Sigmoid colon (tissue), 6 donors: ENCODE measurements at regions not wholly inside any gene's neighbourhood (a gene's known extent, or its start where the extent isn't known, plus 50 kb on each side); places are given as distances from the start of the nearest gene placed in this dataset.
"Not testable (repeated sequence)": the region's sequence is repeated elsewhere in the genome, so short reads cannot be mapped to it uniquely, and the experiment has no call there.

Experiments used
- DNase-seq: peaks from one replicate; pipeline ENCODE4 v3.0.0-alpha.2; 2019
- H3K27ac ChIP-seq, 4 donors: fragments of 200-600 bp; sonication (generic); one replicate each; pipeline ENCODE4 v1.5.1; 2016 to 2019; ENCODE audit warnings: mild to moderate bottlenecking in 1 of 4
- H3K27me3 ChIP-seq, 3 donors: fragments of 200-600 bp; sonication (generic); one replicate each; pipeline ENCODE4 v1.5.1; 2019; ENCODE audit warnings: mild to moderate bottlenecking in 1 of 3
- H3K36me3 ChIP-seq, 4 donors: fragments of 200-600 bp; sonication (generic); one replicate each; pipeline ENCODE4 v1.5.1; 2016 to 2019
- H3K4me1 ChIP-seq, 4 donors: fragments of 200-600 bp; sonication (generic); one replicate each; pipeline ENCODE4 v1.5.1; 2017 to 2019
- H3K4me3 ChIP-seq, 4 donors: fragments of 200-600 bp; sonication (generic); one replicate each; pipeline ENCODE4 v1.5.1; 2017 to 2019; ENCODE audit warnings: mild to moderate bottlenecking in 2 of 4, moderate library complexity in 1 of 4
- H3K9me3 ChIP-seq, 4 donors: fragments of 200-600 bp in 3 of 4; sonication (generic) in 3 of 4; one replicate each; pipeline versions ENCODE4 v1.5.1 to v1.6.1; 2013 to 2019
- CTCF ChIP-seq, 4 experiments: fragments of 450-650 bp in 3 of 4; fragments of 200-600 bp in 1 of 4; IDR thresholded peaks; one replicate each; pipeline ENCODE4 v1.5.1; 2016 to 2019; ENCODE audit warnings: antibody characterized with exemption in 4 of 4, mild to moderate bottlenecking in 3 of 4, moderate library complexity in 2 of 4
- EP300 ChIP-seq, 4 donors: sonication (generic); formaldehyde crosslinking; IDR thresholded peaks; one replicate each; pipeline ENCODE4 v1.6.1; 2017; ENCODE audit warnings: antibody characterized with exemption in 4 of 4
- POLR2A ChIP-seq, 2 donors: fragments of 450-650 bp; IDR thresholded peaks; one replicate each; pipeline ENCODE4 v1.6.1; 2016; ENCODE audit warnings: antibody characterized with exemption in 2 of 2, mild to moderate bottlenecking in 2 of 2, moderate library complexity in 2 of 2
- POLR2AphosphoS5 ChIP-seq, 4 donors: sonication (generic); formaldehyde crosslinking; IDR thresholded peaks; one replicate each; pipeline ENCODE4 v1.6.1; 2017; ENCODE audit warnings: antibody characterized with exemption in 4 of 4
- WGBS, 2 donors: extraction: QIAGEN DNeasy Blood & Tissue Kit; methylation state at CpG; one replicate each; pipeline ENCODE4 v1.1.7; 2013; 5-methylcytosine and 5-hydroxymethylcytosine counted together
- intact Hi-C: fragments of 100-400 bp; cut with DNase I; formaldehyde crosslinking; loops from one replicate; pipeline ENCODE4 v1.15.1; 2023
- donor health status: healthy with polysubstance abuse.
- donor health status: healthy.

GRCh38 chr5:72709341-72709740, 107.1 kb upstream of the TNPO1 start:
- 87 to 93% methylated on average over 1 of the region's 1 CpG for WGBS, 2 donors
- Histone ChIP-seq H3K9me3 (no peaks in the 10 kb centered on the region), H3K36me3 (no peaks in the 10 kb centered on the region), H3K4me1 (no peaks in the 10 kb centered on the region), H3K4me3 (no peak overlapping the region), H3K27me3 (no peaks in the 10 kb centered on the region), H3K27ac (no peak overlapping the region)
- TF ChIP-seq POLR2AphosphoS5 (IDR thresholded peaks at IDR 0.05) = no peak
- TF ChIP-seq POLR2A (IDR thresholded peaks at IDR 0.05) = no peak
- no peak for TF ChIP-seq CTCF (IDR thresholded peaks at IDR 0.05)
- TF ChIP-seq EP300 (IDR thresholded peaks at IDR 0.05) = no peak
- no peak for DNase-seq
- intact Hi-C loops = no loop called here

GRCh38 chr5:72705178-72705577, 111.3 kb upstream of the TNPO1 start:
- DNase-seq = no peak
- Histone ChIP-seq H3K36me3 (no peaks in the 10 kb centered on the region), H3K9me3 (no peaks in the 10 kb centered on the region), H3K4me1 (no peaks in the 10 kb centered on the region), H3K27ac (no peak overlapping the region), H3K4me3 (no peak overlapping the region), H3K27me3 (no peaks in the 10 kb centered on the region)
- 91 to 97% methylated on average over 1 of the region's 1 CpG for WGBS, 2 donors
- intact Hi-C loops = no loop called here
- TF ChIP-seq CTCF (IDR thresholded peaks at IDR 0.05) (no peak), EP300 (IDR thresholded peaks at IDR 0.05) (no peak), POLR2AphosphoS5 (IDR thresholded peaks at IDR 0.05) (no peak), POLR2A (IDR thresholded peaks at IDR 0.05) (no peak)

GRCh38 chr5:72703876-72704275, 112.6 kb upstream of the TNPO1 start:
- no peak overlapping the region for H3K27ac ChIP-seq
- intact Hi-C loops = no loop called here
- no peaks in the 10 kb centered on the region for H3K9me3 ChIP-seq
- TF ChIP-seq POLR2A (IDR thresholded peaks at IDR 0.05) (no peak), EP300 (IDR thresholded peaks at IDR 0.05) (no peak), CTCF (IDR thresholded peaks at IDR 0.05) (no peak), POLR2AphosphoS5 (IDR thresholded peaks at IDR 0.05) (no peak)
- no peak overlapping the region for H3K4me3 ChIP-seq
- no peaks in the 10 kb centered on the region for H3K4me1 ChIP-seq
- no peaks in the 10 kb centered on the region for H3K27me3 ChIP-seq
- no peak for DNase-seq
- H3K36me3 ChIP-seq = no peaks in the 10 kb centered on the region
- WGBS, 2 donors = 83 to 88% methylated on average over 2 of the region's 2 CpGs

GRCh38 chr5:72702881-72703434, 113.5 kb upstream of the TNPO1 start:
- H3K27ac ChIP-seq = no peak overlapping the region

GRCh38 chr5:72702105-72702504, 114.4 kb upstream of the TNPO1 start:
- H3K9me3 ChIP-seq, H3K4me1 ChIP-seq: not testable (repeated sequence)

More at GRCh38 chr5:72702881-72703434, 113.5 kb upstream of the TNPO1 start:
- Histone ChIP-seq H3K9me3 (no peaks in the 10 kb centered on the region), H3K27me3 (no peaks in the 10 kb centered on the region), H3K4me1 (no peaks in the 10 kb centered on the region), H3K36me3 (no peaks in the 10 kb centered on the region), H3K4me3 (no peak overlapping the region)
- 72 to 73% methylated on average over 5 of the region's 5 CpGs for WGBS, 2 donors
- intact Hi-C loops = no loop called here
- TF ChIP-seq CTCF (IDR thresholded peaks at IDR 0.05) (no peak), POLR2A (IDR thresholded peaks at IDR 0.05) (no peak), POLR2AphosphoS5 (IDR thresholded peaks at IDR 0.05) (no peak), EP300 (IDR thresholded peaks at IDR 0.05) (no peak)
- no peak for DNase-seq

More at GRCh38 chr5:72702105-72702504, 114.4 kb upstream of the TNPO1 start:
- H3K4me3 ChIP-seq, H3K27me3 ChIP-seq, intact Hi-C loops, H3K36me3 ChIP-seq, H3K27ac ChIP-seq, DNase-seq: not testable (repeated sequence)
